MCF 10A (cell line): ENCODE measurements at regions not wholly inside any gene's neighbourhood (a gene's known extent, or its start where the extent isn't known, plus 50 kb on each side); places are given as distances from the start of the nearest gene placed in this dataset.

Experiments used
- BruUV-seq: library from RNA; stranded (reverse); fragments of 400-500 nt; replicated peaks from 2 replicates; lab custom pipeline; 2021; lab: Mats Ljungman, UMichigan
- CTCF ChIA-PET: fragments of 300-600 bp; sonication (Branson Sonifier 250); formaldehyde crosslinking; extraction: SDS; loops from one replicate; lab custom pipeline; 2021; ENCODE audit warnings: antibody characterized with exemption, inconsistent platforms; lab: Yijun Ruan, JAX
- POLR2A ChIA-PET: fragments of 300-600, 350-650 bp; sonication (Branson Sonifier 250); formaldehyde crosslinking; extraction: SDS; loops from one replicate; lab custom pipeline; 2020; ENCODE audit warnings: antibody characterized with exemption, inconsistent platforms; lab: Yijun Ruan, JAX
- DNase-seq: peaks from one replicate; pipeline ENCODE4 v3.0.0-alpha.2; 2018; ENCODE audit not compliant: unreplicated experiment
- H3K27ac Mint-ChIP-seq: one replicate; pipeline ENCODE4 v1.8.0; 2022; ENCODE audit warnings: mild to moderate bottlenecking, low read depth, mixed read lengths; ENCODE audit not compliant: unreplicated experiment
- H3K27me3 Mint-ChIP-seq: one replicate; pipeline ENCODE4 v1.8.0; 2022; ENCODE audit warnings: mixed read lengths; ENCODE audit not compliant: insufficient read depth, unreplicated experiment
- H3K36me3 Mint-ChIP-seq: one replicate; pipeline ENCODE4 v1.8.0; 2022; ENCODE audit warnings: mild to moderate bottlenecking, moderate library complexity, mixed read lengths; ENCODE audit not compliant: insufficient read depth, unreplicated experiment
- H3K4me1 Mint-ChIP-seq: one replicate; pipeline ENCODE4 v1.8.0; 2022; ENCODE audit warnings: mixed read lengths; ENCODE audit not compliant: insufficient read depth, unreplicated experiment
- H3K4me3 Mint-ChIP-seq: one replicate; pipeline ENCODE4 v1.8.0; 2022; ENCODE audit warnings: mild to moderate bottlenecking, moderate library complexity, mixed read lengths; ENCODE audit not compliant: unreplicated experiment
- H3K9me3 Mint-ChIP-seq: one replicate; pipeline ENCODE4 v1.8.0; 2022; ENCODE audit warnings: mixed read lengths; ENCODE audit not compliant: unreplicated experiment
- intact Hi-C: fragments of 100-400 bp; cut with micrococcal nuclease; formaldehyde crosslinking; loops from 2 replicates; pipeline ENCODE4 v1.14.1; 2022
- TF ChIP-seq, protein P1 (sequence below): fragments of 200-600 bp; IDR thresholded peaks from one replicate; pipeline ENCODE4 v1.8.0; 2022; ENCODE audit warnings: antibody characterized with exemption, mild to moderate bottlenecking; ENCODE audit not compliant: unreplicated experiment

GRCh38 chr11:106514706-106515105 is 437.2 kb downstream of the AASDHPPT start:
- no TSS peak for BruUV-seq

GRCh38 chr11:106517426-106517825 is 440.0 kb downstream of the AASDHPPT start:
- Mint-ChIP-seq H3K4me3 (no peak overlapping the region), H3K36me3 (no peaks in the 10 kb centered on the region), H3K27me3 (no peaks in the 10 kb centered on the region), H3K4me1 (no peaks in the 10 kb centered on the region), H3K9me3 (peaks cover 7% of the 10 kb centered on the region), H3K27ac (no peak overlapping the region)
- POLR2A ChIA-PET: no interaction called here
- no peak for DNase-seq
- no TSS peak for BruUV-seq
- TF ChIP-seq, protein P1, sequence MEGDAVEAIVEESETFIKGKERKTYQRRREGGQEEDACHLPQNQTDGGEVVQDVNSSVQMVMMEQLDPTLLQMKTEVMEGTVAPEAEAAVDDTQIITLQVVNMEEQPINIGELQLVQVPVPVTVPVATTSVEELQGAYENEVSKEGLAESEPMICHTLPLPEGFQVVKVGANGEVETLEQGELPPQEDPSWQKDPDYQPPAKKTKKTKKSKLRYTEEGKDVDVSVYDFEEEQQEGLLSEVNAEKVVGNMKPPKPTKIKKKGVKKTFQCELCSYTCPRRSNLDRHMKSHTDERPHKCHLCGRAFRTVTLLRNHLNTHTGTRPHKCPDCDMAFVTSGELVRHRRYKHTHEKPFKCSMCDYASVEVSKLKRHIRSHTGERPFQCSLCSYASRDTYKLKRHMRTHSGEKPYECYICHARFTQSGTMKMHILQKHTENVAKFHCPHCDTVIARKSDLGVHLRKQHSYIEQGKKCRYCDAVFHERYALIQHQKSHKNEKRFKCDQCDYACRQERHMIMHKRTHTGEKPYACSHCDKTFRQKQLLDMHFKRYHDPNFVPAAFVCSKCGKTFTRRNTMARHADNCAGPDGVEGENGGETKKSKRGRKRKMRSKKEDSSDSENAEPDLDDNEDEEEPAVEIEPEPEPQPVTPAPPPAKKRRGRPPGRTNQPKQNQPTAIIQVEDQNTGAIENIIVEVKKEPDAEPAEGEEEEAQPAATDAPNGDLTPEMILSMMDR: no peak
- CTCF ChIA-PET: no interaction called here
- intact Hi-C loops: no loop called here

More at GRCh38 chr11:106514706-106515105, 437.2 kb downstream of the AASDHPPT start:
- CTCF ChIA-PET: no interaction called here
- DNase-seq: no peak
- Mint-ChIP-seq H3K4me1 (no peaks in the 10 kb centered on the region), H3K27ac (no peak overlapping the region), H3K36me3 (no peaks in the 10 kb centered on the region), H3K9me3 (peaks cover 7% of the 10 kb centered on the region), H3K27me3 (no peaks in the 10 kb centered on the region), H3K4me3 (no peak overlapping the region)
- POLR2A ChIA-PET: no interaction called here
- TF ChIP-seq, protein P1: no peak
- intact Hi-C loops: no loop called here

GRCh38 chr11:106520146-106520912 is 442.9 kb downstream of the AASDHPPT start:
- TF ChIP-seq, protein P1: no peak
- no TSS peak for BruUV-seq
- Mint-ChIP-seq H3K27me3 (no peaks in the 10 kb centered on the region), H3K9me3 (no peaks in the 10 kb centered on the region), H3K4me1 (no peaks in the 10 kb centered on the region), H3K4me3 (no peak overlapping the region), H3K36me3 (no peaks in the 10 kb centered on the region), H3K27ac (no peak overlapping the region)
- CTCF ChIA-PET: no interaction called here
- no peak for DNase-seq
- POLR2A ChIA-PET: interaction anchor here (0.6 to 0.8 kb wide), 2 partner anchors 10 to 119 kb away, joined by 3 to 4 read pairs; no protein-coding TSS in a partner anchor
- intact Hi-C loops: no loop called here

DNA sequence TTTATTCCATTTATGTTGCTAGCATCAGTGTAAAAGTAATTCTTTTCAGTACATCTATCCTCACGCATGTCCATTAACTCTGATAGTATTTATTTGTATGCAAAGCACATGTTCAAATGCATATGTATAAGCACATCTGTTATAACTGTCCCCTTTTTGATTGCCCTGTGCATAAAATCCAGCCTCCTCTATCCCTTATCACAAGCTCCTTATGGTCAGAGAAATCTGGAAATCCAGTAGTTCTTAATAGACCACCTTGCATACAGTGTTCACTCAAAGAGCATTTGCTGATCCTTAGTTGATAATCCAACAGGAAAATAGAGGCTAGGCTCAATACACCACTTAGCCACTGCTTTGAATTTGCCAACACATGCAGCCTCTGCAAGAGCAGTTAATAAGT is 443.5 kb downstream of the AASDHPPT start:
- H3K36me3 Mint-ChIP-seq: no peaks in the 10 kb centered on the region
- CTCF ChIA-PET: no interaction called here
- TF ChIP-seq, protein P1: no peak
- peaks cover under 1% of the 10 kb centered on the region for H3K9me3 Mint-ChIP-seq
- H3K27me3 Mint-ChIP-seq: no peaks in the 10 kb centered on the region
- BruUV-seq: no TSS peak
- no peak for DNase-seq
- H3K27ac Mint-ChIP-seq: no peak overlapping the region
- H3K4me3 Mint-ChIP-seq: no peak overlapping the region
- H3K4me1 Mint-ChIP-seq: no peaks in the 10 kb centered on the region
- intact Hi-C loops: no loop called here
- POLR2A ChIA-PET: interaction anchor here (0.6 to 0.8 kb wide), 2 partner anchors 10 to 119 kb away, joined by 3 to 4 read pairs; no protein-coding TSS in a partner anchor
